Panc1 (cell line): ENCODE measurements at regions not wholly inside any gene's neighbourhood (a gene's known extent, or its start where the extent isn't known, plus 50 kb on each side); places are given as distances from the start of the nearest gene placed in this dataset.
"Not testable (repeated sequence)": the region's sequence is repeated elsewhere in the genome, so short reads cannot be mapped to it uniquely, and the experiment has no call there.

Experiments
- ATAC-seq: fragments of 200-7000 bp; cut with Tn5 transposase; 2 replicates; pipeline ENCODE4 v1.9.1; 2020; ENCODE audit warnings: mild to moderate bottlenecking, moderate library complexity
- BruUV-seq: library from RNA; stranded (reverse); fragments of 400-500 nt; replicated peaks from 2 replicates; lab custom pipeline; 2021; lab: Mats Ljungman, UMichigan
- CTCF ChIA-PET: fragments of 300-600 bp; sonication (Branson Sonifier 250); formaldehyde crosslinking; loops from one replicate; lab custom pipeline; 2022; ENCODE audit warnings: antibody characterized with exemption; lab: Charles Lee
- POLR2A ChIA-PET: fragments of 300-600 bp; sonication (Branson Sonifier 250); formaldehyde crosslinking; loops from one replicate; lab custom pipeline; 2022; ENCODE audit warnings: antibody characterized with exemption; lab: Charles Lee
- DNase-seq: peaks from one replicate; pipeline ENCODE4 v3.0.0-alpha.2; 2010; ENCODE audit warnings: low read depth, low spot score
- H3K27ac ChIP-seq: 2 replicates; pipeline ENCODE4 v1.5.1; 2011; ENCODE audit warnings: mild to moderate bottlenecking, low read length, inconsistent platforms
- H3K27me3 ChIP-seq: fragments of 200-500 bp; sonication (Bioruptor generic); 2 replicates; pipeline ENCODE4 v1.6.0; 2014; ENCODE audit warnings: low read length, inconsistent platforms; ENCODE audit not compliant: control insufficient read depth, insufficient read depth
- H3K36me3 ChIP-seq: fragments of 200-500 bp; sonication (Bioruptor generic); 2 replicates; pipeline ENCODE4 v1.5.1; 2014; ENCODE audit warnings: inconsistent platforms, mild to moderate bottlenecking, low read length, moderate library complexity; ENCODE audit not compliant: control insufficient read depth, insufficient read depth
- H3K4me1 ChIP-seq: 2 replicates; pipeline ENCODE4 v1.5.1; 2011; ENCODE audit warnings: inconsistent platforms, mild to moderate bottlenecking, low read length, moderate library complexity; ENCODE audit not compliant: control insufficient read depth, insufficient read depth
- H3K4me3 ChIP-seq, 2 experiments: 2 replicates each; pipeline ENCODE4 v1.5.1; 2011 to 2012; ENCODE audit warnings: low read depth in 2 of 2, low read length in 2 of 2, mild to moderate bottlenecking in 2 of 2, inconsistent platforms in 1 of 2, moderate library complexity in 1 of 2
- H3K9me3 ChIP-seq: fragments of 200-500 bp; sonication (Bioruptor generic); 2 replicates; pipeline ENCODE4 v1.5.1; 2014; ENCODE audit warnings: low read depth, mild to moderate bottlenecking, inconsistent platforms, low read length, moderate library complexity; ENCODE audit not compliant: control insufficient read depth, insufficient read depth
- CTCF ChIP-seq: fragments of 450-650 bp; IDR thresholded peaks from 2 replicates; pipeline ENCODE4 v1.5.1; 2017; ENCODE audit warnings: mild to moderate bottlenecking
- POLR2AphosphoS5 ChIP-seq: IDR thresholded peaks from 2 replicates; pipeline ENCODE4 v1.6.1; 2012; ENCODE audit warnings: mild to moderate bottlenecking, low read depth, low read length, moderate library complexity
- REST ChIP-seq, 2 experiments: IDR thresholded peaks; 2 replicates each; pipeline ENCODE4 v1.6.1; 2011 to 2012; ENCODE audit warnings: low read depth in 2 of 2, control low read depth in 1 of 2, low read length in 1 of 2, mild to moderate bottlenecking in 1 of 2, moderate library complexity in 1 of 2; ENCODE audit not compliant: insufficient read depth in 1 of 2
- SIN3A ChIP-seq: IDR thresholded peaks from 2 replicates; pipeline ENCODE4 v1.6.1; 2012; ENCODE audit warnings: low read depth, mild to moderate bottlenecking, low read length, moderate library complexity, borderline replicate concordance; ENCODE audit not compliant: insufficient read depth
- TCF7L2 ChIP-seq: IDR thresholded peaks from 2 replicates; pipeline ENCODE4 v1.6.1; 2011; ENCODE audit warnings: mild to moderate bottlenecking, low read depth, low read length, inconsistent platforms
- in situ Hi-C: cut with HindIII; loops from 2 replicates; pipeline ENCODE4 v1.10.0; 2016; ENCODE audit warnings: low sequenced_read_pairs, low pct_unique_long_range_greater_than_20kb
- intact Hi-C: fragments of 100-400 bp; cut with micrococcal nuclease; formaldehyde crosslinking; loops from one replicate; pipeline ENCODE4 v1.10.0; 2022; ENCODE audit not compliant: unreplicated experiment

GRCh38 chr12:127150956-127151355 lies 1116.0 kb upstream of the TMEM132C start:
- CTCF ChIA-PET, result no interaction called here
- in situ Hi-C loops, result no loop called here
- BruUV-seq, result no TSS peak

GRCh38 chr12:127153996-127154395 lies 1113.0 kb upstream of the TMEM132C start:
- Histone ChIP-seq H3K27me3 (no peaks in the 10 kb centered on the region), H3K27ac (no peak overlapping the region), H3K9me3 (no peaks in the 10 kb centered on the region), H3K4me3 (no peak overlapping the region), H3K36me3 (no peaks in the 10 kb centered on the region), H3K4me1 (no peaks in the 10 kb centered on the region)
- BruUV-seq, result no TSS peak
- TF ChIP-seq REST (IDR thresholded peaks at IDR 0.05; ENCODE audit: insufficient read depth in 1 of 2, low read depth in 2 of 2, low read length in 1 of 2), result no peak
- no peak for TF ChIP-seq SIN3A
- no peak for TF ChIP-seq CTCF
- TF ChIP-seq TCF7L2, result no peak
- no peak for TF ChIP-seq POLR2AphosphoS5
- in situ Hi-C loops (no loop called here), intact Hi-C loops (no loop called here)
- CTCF ChIA-PET, result no interaction called here
- POLR2A ChIA-PET, result no interaction called here
- ATAC-seq (no peak), DNase-seq (no peak)

More at GRCh38 chr12:127150956-127151355, 1116.0 kb upstream of the TMEM132C start:
- intact Hi-C loops, result no loop called here
- Histone ChIP-seq H3K4me1 (no peaks in the 10 kb centered on the region), H3K9me3 (no peaks in the 10 kb centered on the region), H3K36me3 (no peaks in the 10 kb centered on the region), H3K27me3 (no peaks in the 10 kb centered on the region), H3K4me3 (no peak overlapping the region), H3K27ac (no peak overlapping the region)
- TF ChIP-seq CTCF (no peak), REST (IDR thresholded peaks at IDR 0.05; ENCODE audit: insufficient read depth in 1 of 2, low read depth in 2 of 2, low read length in 1 of 2) (no peak), POLR2AphosphoS5 (no peak), SIN3A (no peak), TCF7L2 (no peak)
- ATAC-seq, result no peak
- POLR2A ChIA-PET, result no interaction called here
- DNase-seq, result no peak

GRCh38 chr12:127154830-127155229 lies 1112.1 kb upstream of the TMEM132C start:
- ATAC-seq, H3K9me3 ChIP-seq, H3K27me3 ChIP-seq, in situ Hi-C loops, intact Hi-C loops, H3K27ac ChIP-seq, POLR2A ChIA-PET, DNase-seq, H3K4me1 ChIP-seq, BruUV-seq, H3K4me3 ChIP-seq, H3K36me3 ChIP-seq, CTCF ChIA-PET: not testable (repeated sequence)
